Spinal cord (tissue), 9 donors: ENCODE measurements at regions not wholly inside any gene's neighbourhood (a gene's known extent, or its start where the extent isn't known, plus 50 kb on each side); places are given as distances from the start of the nearest gene placed in this dataset.
A peak's percentile ranks its signal among the peaks of the same experiment; 100 is the strongest.

Experiments used
- DNase-seq, 6 donors: peaks; one replicate each; pipeline versions ENCODE4 v3.0.0 to v3.0.0-alpha.2; 2013 to 2015; ENCODE audit warnings: low spot score in 6 of 6, low read depth in 4 of 6
- H3K27ac ChIP-seq: one replicate; pipeline ENCODE4 v1.5.1; 2013; ENCODE audit warnings: low read depth, low read length, control low read depth
- H3K27me3 ChIP-seq: one replicate; pipeline ENCODE4 v1.6.1; 2013; ENCODE audit warnings: low read length; ENCODE audit not compliant: control insufficient read depth, insufficient read depth
- H3K36me3 ChIP-seq: one replicate; pipeline ENCODE4 v1.6.1; 2013; ENCODE audit warnings: low read length; ENCODE audit not compliant: control insufficient read depth, insufficient read depth
- H3K4me1 ChIP-seq: one replicate; pipeline ENCODE4 v1.6.1; 2013; ENCODE audit warnings: low read length; ENCODE audit not compliant: control insufficient read depth, insufficient read depth
- H3K4me3 ChIP-seq: one replicate; pipeline ENCODE4 v1.5.1; 2013; ENCODE audit warnings: low read depth, low read length, control low read depth
- H3K9me3 ChIP-seq: one replicate; pipeline ENCODE4 v1.6.1; 2013; ENCODE audit warnings: low read length; ENCODE audit not compliant: control insufficient read depth, insufficient read depth
- WGBS: methylation state at CpG from one replicate; pipeline ENCODE4 v1.1.5; 2013; ENCODE audit warnings: missing lambda C conversion rate; ENCODE audit not compliant: insufficient coverage; 5-methylcytosine and 5-hydroxymethylcytosine counted together
- donor health status: healthy.

DNA sequence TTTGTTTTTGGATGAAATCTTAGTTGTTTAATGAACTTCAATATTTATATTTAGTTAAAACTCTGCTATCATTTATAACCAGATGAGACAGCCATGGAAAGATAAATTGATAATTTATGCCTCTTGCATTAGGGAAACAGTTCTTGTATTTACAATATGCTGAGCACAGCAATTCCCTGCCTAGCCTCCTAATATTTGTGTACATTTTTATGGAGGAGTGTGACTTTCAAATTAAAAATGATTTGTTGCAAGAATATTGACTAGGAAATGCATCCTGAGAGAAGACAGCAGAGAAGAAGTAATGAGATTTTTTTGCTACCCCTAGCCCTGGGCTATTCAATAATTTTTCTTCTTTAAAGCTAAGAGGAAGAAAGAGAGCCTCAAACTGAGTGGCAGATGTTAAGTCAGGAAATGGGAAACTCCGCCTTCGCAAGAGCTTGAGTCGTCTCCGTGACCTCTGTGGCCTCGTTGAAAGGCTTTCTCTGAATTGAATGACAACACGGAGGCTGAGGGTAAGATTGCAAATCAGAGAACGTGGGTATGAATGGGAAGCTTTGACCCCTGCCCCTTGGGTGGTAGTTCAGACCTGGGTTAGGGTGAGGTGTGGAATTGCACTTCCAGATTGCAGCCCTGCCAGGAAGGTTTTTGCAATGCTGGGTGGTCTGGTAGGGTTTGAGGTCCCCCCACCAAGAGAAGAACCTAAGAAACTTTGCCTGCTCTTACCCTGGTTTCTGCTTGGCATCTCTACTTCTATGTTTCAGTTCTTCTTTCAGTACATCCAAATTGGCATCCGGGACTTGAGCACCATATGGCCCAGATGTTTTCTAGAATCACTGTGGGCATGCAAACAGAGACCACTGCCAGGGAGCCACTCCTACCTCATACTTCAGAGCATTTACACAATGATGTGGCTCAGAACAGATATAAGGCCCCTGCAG lies 210.3 kb upstream of the RBMS1 start:
- Histone ChIP-seq H3K36me3 (no peaks in the 10 kb centered on the region), H3K27me3 (no peaks in the 10 kb centered on the region), H3K4me1 (no peaks in the 10 kb centered on the region), H3K4me3 (no peak overlapping the region), H3K27ac (no peak overlapping the region), H3K9me3 (peaks cover 1% of the 10 kb centered on the region)
- DNase-seq: peak in 1 of 6 donors; percentile 34
- 26% methylated on average over 8 of the region's 8 CpGs for WGBS

DNA sequence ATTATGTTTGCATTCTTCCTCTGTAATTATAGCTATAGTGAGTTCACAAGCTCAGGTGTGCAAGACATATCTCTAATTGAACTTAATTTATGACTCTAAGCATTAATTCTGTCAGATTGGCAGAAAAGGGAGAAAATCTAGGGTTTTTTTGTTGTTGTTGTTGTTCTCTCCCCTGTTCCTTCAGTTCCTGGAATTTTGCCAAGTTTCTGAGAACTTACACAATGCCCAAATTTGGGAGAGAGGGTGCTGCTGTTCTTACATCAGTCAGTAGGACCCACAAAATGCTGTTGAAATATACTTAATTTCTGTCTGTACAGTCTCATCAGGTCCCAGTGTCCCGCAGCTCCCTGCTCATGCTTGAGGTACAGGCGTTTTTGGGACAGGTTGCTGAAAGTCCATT lies 221.8 kb upstream of the RBMS1 start:
- H3K4me3 ChIP-seq: no peak overlapping the region
- no CpG with 5 or more reads among the region's 2 CpGs for WGBS
- no peaks in the 10 kb centered on the region for H3K4me1 ChIP-seq

DNA sequence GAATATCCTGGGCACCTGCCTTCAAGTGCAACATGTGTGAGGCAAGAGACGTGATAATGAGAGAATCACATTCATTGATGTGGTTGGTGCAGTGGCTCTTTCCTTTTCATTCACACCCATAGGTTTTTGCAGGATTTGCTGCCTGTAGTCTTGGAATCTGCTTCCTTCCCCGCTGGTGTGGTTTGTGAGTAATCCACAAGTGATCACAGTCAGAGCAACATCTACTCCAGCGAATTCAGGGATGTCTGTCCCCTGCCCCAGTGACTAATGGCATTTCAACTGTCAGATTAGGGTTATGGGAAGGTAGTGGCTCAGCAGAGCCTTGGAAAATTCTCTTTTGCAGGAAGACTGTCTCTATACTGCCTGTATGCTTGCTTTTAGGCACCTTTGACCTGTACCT lies 225.5 kb upstream of the RBMS1 start:
- no CpG with 5 or more reads among the region's 3 CpGs for WGBS
- Histone ChIP-seq H3K4me3 (no peak overlapping the region), H3K27me3 (no peaks in the 10 kb centered on the region), H3K9me3 (no peaks in the 10 kb centered on the region), H3K27ac (no peak overlapping the region), H3K36me3 (no peaks in the 10 kb centered on the region), H3K4me1 (no peaks in the 10 kb centered on the region)
- no peak for DNase-seq

More for the DNA sequence above, 221.8 kb upstream of the RBMS1 start:
- no peak for DNase-seq
- Histone ChIP-seq H3K9me3 (no peaks in the 10 kb centered on the region), H3K27me3 (no peaks in the 10 kb centered on the region), H3K36me3 (no peaks in the 10 kb centered on the region), H3K27ac (no peak overlapping the region)

DNA sequence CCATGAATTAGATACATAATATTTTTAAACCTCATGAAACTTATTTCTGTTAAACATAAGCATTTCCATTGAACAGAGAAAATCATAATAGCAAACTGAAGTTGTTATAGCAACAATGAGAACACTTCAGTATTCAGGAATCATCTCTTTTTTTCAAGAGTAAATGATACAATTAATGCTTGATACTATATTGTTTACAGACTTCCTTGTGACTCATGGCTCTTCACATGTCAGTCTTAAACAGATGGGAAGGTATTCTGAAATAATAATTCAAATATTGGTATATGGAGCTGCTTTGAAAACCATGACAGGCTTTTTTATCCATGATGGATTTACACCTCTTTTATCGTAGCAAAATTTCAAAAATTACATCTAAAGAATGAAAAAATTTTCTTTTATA lies 226.5 kb upstream of the RBMS1 start:
- Histone ChIP-seq H3K27me3 (no peaks in the 10 kb centered on the region), H3K27ac (no peak overlapping the region), H3K4me3 (no peak overlapping the region), H3K36me3 (no peaks in the 10 kb centered on the region), H3K4me1 (no peaks in the 10 kb centered on the region), H3K9me3 (no peaks in the 10 kb centered on the region)
- no CpG with 5 or more reads among the region's 1 CpG for WGBS
- no peak for DNase-seq

- Histone ChIP-seq H3K27me3 (no peaks in the 10 kb centered on the region), H3K9me3 (no peaks in the 10 kb centered on the region), H3K27ac (no peak overlapping the region), H3K4me1 (no peaks in the 10 kb centered on the region), H3K4me3 (no peak overlapping the region), H3K36me3 (no peaks in the 10 kb centered on the region)
- no peak for DNase-seq
- no CpG with 5 or more reads among the region's 1 CpG for WGBS
These were observed 227.8 kb upstream of the RBMS1 start for GRCh38 chr2:160721089-160722040.

GRCh38 chr2:160726046-160726445 lies 232.4 kb upstream of the RBMS1 start:
- Histone ChIP-seq H3K4me1 (no peaks in the 10 kb centered on the region), H3K9me3 (no peaks in the 10 kb centered on the region), H3K27me3 (no peaks in the 10 kb centered on the region), H3K36me3 (no peaks in the 10 kb centered on the region), H3K27ac (no peak overlapping the region), H3K4me3 (no peak overlapping the region)
- WGBS: no CpG with 5 or more reads among the region's 1 CpG
- DNase-seq: no peak

DNA sequence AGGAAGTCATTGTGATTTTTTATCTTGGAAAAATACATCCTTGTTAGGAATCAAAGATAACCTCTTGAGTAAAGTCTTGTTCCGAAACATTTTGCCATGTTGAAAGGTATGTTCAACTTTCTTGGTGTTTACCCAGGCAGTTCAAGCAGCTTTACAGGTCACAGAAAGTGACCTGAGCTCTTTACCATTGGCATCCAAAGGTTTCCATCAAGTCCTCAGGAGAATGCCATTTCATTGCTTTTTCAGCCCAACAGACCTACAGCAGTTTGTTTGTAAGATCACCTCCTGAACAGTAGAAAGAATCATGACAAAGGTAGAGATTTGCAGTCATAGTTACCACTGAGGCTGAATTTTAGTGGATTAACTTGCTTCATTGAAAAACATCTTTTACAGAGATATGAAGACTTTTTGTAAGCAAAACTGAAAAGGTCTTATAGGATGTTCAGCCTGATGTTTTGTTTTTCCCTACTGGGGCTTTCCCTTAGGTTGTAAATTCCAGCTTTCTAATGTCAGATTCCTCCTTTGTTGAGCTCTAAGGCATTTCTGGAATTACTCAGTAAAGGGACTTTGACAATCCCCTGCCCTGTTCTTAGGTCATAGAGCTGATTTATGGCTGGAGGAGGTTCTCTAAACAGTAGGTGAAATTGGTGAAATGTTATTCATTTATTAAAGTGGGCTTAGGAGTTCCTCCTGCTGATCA lies 236.8 kb upstream of the RBMS1 start:
- no peak overlapping the region for H3K27ac ChIP-seq
- 100% methylated on average over 1 of the region's 1 CpG for WGBS
- DNase-seq: no peak
- no peak overlapping the region for H3K4me3 ChIP-seq
- H3K36me3 ChIP-seq: no peaks in the 10 kb centered on the region
- no peaks in the 10 kb centered on the region for H3K9me3 ChIP-seq
- H3K4me1 ChIP-seq: no peaks in the 10 kb centered on the region
- no peaks in the 10 kb centered on the region for H3K27me3 ChIP-seq

- no peak for DNase-seq
- H3K27me3 ChIP-seq: no peaks in the 10 kb centered on the region
- no peak overlapping the region for H3K4me3 ChIP-seq
- H3K9me3 ChIP-seq: no peaks in the 10 kb centered on the region
- H3K27ac ChIP-seq: no peak overlapping the region
- H3K36me3 ChIP-seq: no peaks in the 10 kb centered on the region
- no peaks in the 10 kb centered on the region for H3K4me1 ChIP-seq
These were observed 237.8 kb upstream of the RBMS1 start for GRCh38 chr2:160731415-160731814.

DNA sequence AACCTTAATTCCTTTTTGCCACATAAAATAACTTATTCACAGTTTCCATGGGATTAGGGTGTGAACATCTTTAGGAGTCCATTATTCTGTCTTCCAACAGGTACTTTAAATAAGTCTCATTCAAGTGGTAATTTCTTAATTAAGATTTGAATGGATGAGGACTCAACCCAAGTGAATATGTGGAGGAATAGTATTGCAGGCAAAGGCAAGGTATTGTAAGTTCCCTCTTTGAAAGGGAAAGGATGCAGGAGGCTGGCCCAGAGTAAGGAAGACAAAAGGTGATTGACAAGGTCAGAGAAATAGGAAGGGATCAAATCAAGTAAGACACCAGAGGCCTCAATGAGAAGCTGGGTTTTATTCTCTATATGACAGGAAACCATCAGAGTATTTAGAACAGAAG lies 238.2 kb upstream of the RBMS1 start:
- no peak for DNase-seq
- no peak overlapping the region for H3K4me3 ChIP-seq
- H3K4me1 ChIP-seq: no peaks in the 10 kb centered on the region
- no peaks in the 10 kb centered on the region for H3K27me3 ChIP-seq
- H3K27ac ChIP-seq: no peak overlapping the region
- no peaks in the 10 kb centered on the region for H3K9me3 ChIP-seq
- H3K36me3 ChIP-seq: no peaks in the 10 kb centered on the region
